Loucy (cell line): ENCODE measurements at regions not wholly inside any gene's neighbourhood (a gene's known extent, or its start where the extent isn't known, plus 50 kb on each side); places are given as distances from the start of the nearest gene placed in this dataset.

ENCODE experiments used
- H2AFZ ChIP-seq: fragments of 200-600 bp; sonication (generic); 2 replicates; pipeline ENCODE4 v1.6.0; 2016; ENCODE audit warnings: antibody characterized with exemption, mild to moderate bottlenecking, low read length, moderate library complexity
- H3F3A ChIP-seq: fragments of 200-600 bp; 2 replicates; pipeline ENCODE4 v1.6.0; 2016; ENCODE audit warnings: antibody characterized with exemption, low read depth, mild to moderate bottlenecking
- H3K27me3 ChIP-seq: fragments of 200-600 bp; sonication (generic); 2 replicates; pipeline ENCODE4 v1.6.1; 2014; ENCODE audit warnings: low read length, mild to moderate bottlenecking; ENCODE audit not compliant: insufficient read depth, poor library complexity, severe bottlenecking
- H3K36me3 ChIP-seq: fragments of 200-600 bp; sonication (generic); 2 replicates; pipeline ENCODE4 v1.6.1; 2016; ENCODE audit warnings: low read length; ENCODE audit not compliant: insufficient read depth
- H3K4me1 ChIP-seq: fragments of 200-600 bp; sonication (generic); 2 replicates; pipeline ENCODE4 v1.5.1; 2014; ENCODE audit warnings: low read length, mild to moderate bottlenecking; ENCODE audit not compliant: insufficient read depth, poor library complexity, severe bottlenecking
- H3K4me2 ChIP-seq: fragments of 200-600 bp; sonication (generic); 2 replicates; pipeline ENCODE4 v1.6.0; 2014; ENCODE audit warnings: antibody characterized with exemption, low read length, low read depth, mild to moderate bottlenecking; ENCODE audit not compliant: poor library complexity, severe bottlenecking
- H3K4me3 ChIP-seq: fragments of 200-600 bp; sonication (generic); 2 replicates; pipeline ENCODE4 v1.5.1; 2014; ENCODE audit warnings: low read length, mild to moderate bottlenecking, mixed read lengths; ENCODE audit not compliant: poor library complexity, severe bottlenecking
- H3K79me2 ChIP-seq: fragments of 200-600 bp; sonication (generic); 2 replicates; pipeline ENCODE4 v1.6.1; 2014; ENCODE audit warnings: low read length; ENCODE audit not compliant: insufficient read depth
- H3K9ac ChIP-seq: fragments of 200-600 bp; sonication (generic); 2 replicates; pipeline ENCODE4 v1.6.0; 2014; ENCODE audit warnings: mild to moderate bottlenecking, low read depth, low read length, moderate library complexity; ENCODE audit not compliant: poor library complexity, severe bottlenecking
- H3K9me2 ChIP-seq: fragments of 200-600 bp; sonication (generic); replicated peaks from 2 replicates; pipeline ENCODE4 v1.6.1; 2016; ENCODE audit warnings: low read depth, low read length, mixed read lengths
- H3K9me3 ChIP-seq: fragments of 200-600 bp; sonication (generic); 2 replicates; pipeline ENCODE4 v1.6.1; 2014; ENCODE audit warnings: mild to moderate bottlenecking, antibody characterized with exemption, low read length, low read depth; ENCODE audit not compliant: insufficient read depth
- H4K20me1 ChIP-seq: fragments of 200-600 bp; sonication (generic); 2 replicates; pipeline ENCODE4 v1.6.0; 2014; ENCODE audit warnings: antibody characterized with exemption, low read length, mild to moderate bottlenecking; ENCODE audit not compliant: insufficient read depth, poor library complexity, severe bottlenecking
- EZH2phosphoT487 ChIP-seq: fragments of 200-600 bp; IDR thresholded peaks from 2 replicates; pipeline ENCODE4 v1.6.1; 2018; ENCODE audit warnings: antibody characterized with exemption, mild to moderate bottlenecking, moderate library complexity, borderline replicate concordance
- TF ChIP-seq, protein P1 (sequence below): fragments of 200-600 bp; sonication (generic); conservative IDR thresholded peaks from 2 replicates; pipeline ENCODE4 v1.5.1; 2014; ENCODE audit warnings: mild to moderate bottlenecking, antibody characterized with exemption, low read length

- Histone ChIP-seq H3K4me1 (no peaks in the 10 kb centered on the region), H4K20me1 (no peaks in the 10 kb centered on the region), H3K27me3 (no peaks in the 10 kb centered on the region), H3K9ac (no peak overlapping the region), H3K36me3 (no peaks in the 10 kb centered on the region), H2AFZ (no peak overlapping the region), H3K9me2 (no peaks in the 10 kb centered on the region), H3K79me2 (no peaks in the 10 kb centered on the region), H3F3A (no peaks in the 10 kb centered on the region), H3K9me3 (no peaks in the 10 kb centered on the region), H3K4me3 (no peak overlapping the region), H3K4me2 (no peak overlapping the region)
- TF ChIP-seq, protein P1, sequence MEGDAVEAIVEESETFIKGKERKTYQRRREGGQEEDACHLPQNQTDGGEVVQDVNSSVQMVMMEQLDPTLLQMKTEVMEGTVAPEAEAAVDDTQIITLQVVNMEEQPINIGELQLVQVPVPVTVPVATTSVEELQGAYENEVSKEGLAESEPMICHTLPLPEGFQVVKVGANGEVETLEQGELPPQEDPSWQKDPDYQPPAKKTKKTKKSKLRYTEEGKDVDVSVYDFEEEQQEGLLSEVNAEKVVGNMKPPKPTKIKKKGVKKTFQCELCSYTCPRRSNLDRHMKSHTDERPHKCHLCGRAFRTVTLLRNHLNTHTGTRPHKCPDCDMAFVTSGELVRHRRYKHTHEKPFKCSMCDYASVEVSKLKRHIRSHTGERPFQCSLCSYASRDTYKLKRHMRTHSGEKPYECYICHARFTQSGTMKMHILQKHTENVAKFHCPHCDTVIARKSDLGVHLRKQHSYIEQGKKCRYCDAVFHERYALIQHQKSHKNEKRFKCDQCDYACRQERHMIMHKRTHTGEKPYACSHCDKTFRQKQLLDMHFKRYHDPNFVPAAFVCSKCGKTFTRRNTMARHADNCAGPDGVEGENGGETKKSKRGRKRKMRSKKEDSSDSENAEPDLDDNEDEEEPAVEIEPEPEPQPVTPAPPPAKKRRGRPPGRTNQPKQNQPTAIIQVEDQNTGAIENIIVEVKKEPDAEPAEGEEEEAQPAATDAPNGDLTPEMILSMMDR: no peak
- no peak for TF ChIP-seq EZH2phosphoT487
Measured at GRCh38 chr5:18551716-18552115, 917.5 kb downstream of the TAF11L14 start.

DNA sequence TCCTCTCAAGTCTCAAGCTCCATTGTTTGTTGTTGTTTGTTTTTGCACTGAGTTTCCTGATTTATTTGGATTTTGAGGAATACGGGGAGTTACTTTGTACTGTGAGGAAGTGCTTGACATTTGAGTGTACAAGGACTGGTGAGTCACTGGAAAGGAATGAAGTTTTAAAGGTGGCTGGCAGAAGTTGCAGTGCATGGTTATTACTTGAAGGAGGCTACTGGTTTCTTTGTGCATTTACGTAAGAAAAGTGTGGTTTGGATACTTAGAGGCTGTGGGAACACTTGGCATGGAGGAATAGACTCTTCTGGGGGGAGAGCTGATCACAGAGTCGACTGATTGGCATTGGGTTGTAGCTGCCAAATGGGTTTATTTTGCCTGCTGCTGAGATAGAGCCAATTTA is 919.0 kb downstream of the TAF11L14 start:
- no peaks in the 10 kb centered on the region for H3K79me2 ChIP-seq
- no peaks in the 10 kb centered on the region for H4K20me1 ChIP-seq
- H2AFZ ChIP-seq: no peak overlapping the region
- H3K4me1 ChIP-seq: no peaks in the 10 kb centered on the region
- H3K9me2 ChIP-seq: no peaks in the 10 kb centered on the region
- H3K4me2 ChIP-seq: no peak overlapping the region
- H3K9me3 ChIP-seq: no peaks in the 10 kb centered on the region
- H3K4me3 ChIP-seq: no peak overlapping the region
- TF ChIP-seq, protein P1: no peak
- no peak for TF ChIP-seq EZH2phosphoT487
- H3F3A ChIP-seq: no peaks in the 10 kb centered on the region
- H3K9ac ChIP-seq: no peak overlapping the region
- H3K27me3 ChIP-seq: no peaks in the 10 kb centered on the region
- no peaks in the 10 kb centered on the region for H3K36me3 ChIP-seq

DNA sequence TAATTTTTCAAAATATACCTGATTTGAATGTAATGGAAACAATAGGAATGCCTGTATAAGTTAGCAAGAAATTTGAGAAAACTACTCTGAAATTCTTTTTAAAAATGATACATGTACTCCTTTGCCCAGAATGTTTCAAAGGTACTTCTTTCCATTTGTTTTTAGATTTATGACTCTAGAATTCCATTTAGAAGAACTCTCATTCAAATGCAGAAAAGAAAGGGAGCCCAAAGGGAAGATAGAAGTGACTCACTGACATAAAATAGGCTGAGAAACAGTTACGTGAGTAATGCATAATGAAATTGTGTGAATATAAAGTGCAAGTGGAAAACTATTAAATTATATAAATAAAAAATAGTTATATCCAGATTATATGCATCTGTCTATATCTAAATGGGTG is 926.3 kb downstream of the TAF11L14 start:
- Histone ChIP-seq H3K4me1 (no peaks in the 10 kb centered on the region), H3K9me3 (no peaks in the 10 kb centered on the region), H4K20me1 (no peaks in the 10 kb centered on the region), H3K9ac (no peak overlapping the region), H3K4me2 (no peak overlapping the region), H3K79me2 (no peaks in the 10 kb centered on the region), H3K9me2 (no peaks in the 10 kb centered on the region), H3K36me3 (no peaks in the 10 kb centered on the region), H3F3A (no peaks in the 10 kb centered on the region), H3K27me3 (no peaks in the 10 kb centered on the region), H2AFZ (no peak overlapping the region), H3K4me3 (no peak overlapping the region)
- TF ChIP-seq EZH2phosphoT487: no peak
- TF ChIP-seq, protein P1: no peak
